ENCODE measurements at regions not wholly inside any gene's neighbourhood (a gene's known extent, or its start where the extent isn't known, plus 50 kb on each side); places are given as distances from the start of the nearest gene placed in this dataset.

GRCh38 chr4:175341203-175341755 is 423.1 kb downstream of the ADAM29 start:
- TF ChIP-seq JUND (IDR thresholded peaks at IDR 0.05) (no peak), POLR2AphosphoS5 (IDR thresholded peaks at IDR 0.05; ENCODE audit: low read depth, low read length) (no peak), SP1 (IDR thresholded peaks at IDR 0.05; ENCODE audit: low read depth) (no peak), FOSL1 (IDR thresholded peaks at IDR 0.05; ENCODE audit: low read depth) (no peak), MAX (IDR thresholded peaks at IDR 0.05) (no peak)
